GM23248 (cell line): ENCODE measurements at regions not wholly inside any gene's neighbourhood (a gene's known extent, or its start where the extent isn't known, plus 50 kb on each side); places are given as distances from the start of the nearest gene placed in this dataset.

Source experiments
- EZH2 ChIP-seq: fragments of 200-600 bp; sonication (generic); IDR thresholded peaks from 2 replicates; pipeline ENCODE4 v1.6.1; 2018; ENCODE audit warnings: antibody characterized with exemption, mild to moderate bottlenecking; ENCODE audit not compliant: insufficient read depth, poor library complexity, severe bottlenecking
- EZH2phosphoT487 ChIP-seq: fragments of 200-600 bp; sonication (generic); IDR thresholded peaks from 2 replicates; pipeline ENCODE4 v1.6.1; 2018; ENCODE audit warnings: antibody characterized with exemption, moderate library complexity, mild to moderate bottlenecking, low read depth; ENCODE audit not compliant: insufficient read depth

DNA sequence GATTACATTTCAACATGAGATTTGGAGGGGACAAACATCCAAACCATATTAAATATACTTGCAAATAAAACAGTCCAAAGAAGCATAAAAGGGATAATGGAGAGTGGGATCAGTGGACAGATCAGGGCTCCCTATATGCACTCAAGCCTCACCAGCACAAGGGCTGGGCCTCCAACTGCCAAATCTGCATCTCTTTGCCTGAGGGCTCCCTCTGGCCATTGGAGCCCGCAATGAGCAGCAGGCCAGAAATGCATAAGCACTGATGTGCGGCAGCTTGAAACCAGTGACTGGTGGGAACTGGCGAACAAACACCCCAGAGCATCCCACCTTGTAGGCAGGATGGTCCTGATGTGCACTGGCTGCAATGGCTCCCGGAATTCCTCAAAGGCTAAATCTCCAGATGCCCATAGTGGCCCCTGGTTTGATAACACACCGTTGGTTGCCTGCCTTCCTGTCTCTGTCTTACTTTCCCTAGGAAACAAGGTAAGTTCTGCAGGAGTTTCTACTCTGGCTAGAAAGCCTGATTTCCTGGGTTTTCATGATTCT lies 55.9 kb upstream of the POMGNT2 start:
- TF ChIP-seq EZH2 (no peak), EZH2phosphoT487 (no peak)
